ENCODE measurements at regions not wholly inside any gene's neighbourhood (a gene's known extent, or its start where the extent isn't known, plus 50 kb on each side); places are given as distances from the start of the nearest gene placed in this dataset.

DNA sequence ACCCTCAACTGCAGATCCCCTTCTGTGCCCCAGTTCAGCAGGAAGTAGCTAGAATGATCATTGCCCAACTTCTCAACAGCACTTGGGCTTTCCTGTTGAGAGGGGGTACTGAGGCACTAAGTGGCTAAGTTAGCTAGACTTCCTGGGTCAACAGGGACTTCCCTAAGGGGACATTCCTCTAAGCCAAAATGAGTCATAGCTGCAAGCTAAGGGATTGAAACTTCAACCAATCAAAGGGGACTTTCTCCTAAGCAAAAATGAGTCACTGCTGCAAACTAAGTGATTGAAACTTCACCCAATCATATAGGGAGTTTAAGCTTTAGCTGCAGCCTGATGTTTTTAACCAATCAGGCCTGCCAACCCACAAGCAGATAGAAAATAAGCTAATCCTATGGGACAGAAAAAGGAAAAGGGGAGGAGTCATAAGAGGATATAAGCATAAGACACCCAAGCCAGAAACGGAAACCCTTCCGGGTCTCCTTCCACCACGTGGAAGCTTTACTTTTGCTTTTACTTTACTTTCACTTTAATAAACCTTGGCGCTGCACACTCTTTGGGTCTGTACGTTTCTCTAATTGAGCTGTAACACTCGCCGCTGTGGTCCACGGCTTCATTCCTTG lies 659.0 kb upstream of the HS3ST5 start:
- H3K27me3 ChIP-seq (ENCODE audit: control insufficient read depth in 2 of 2, insufficient read depth in 2 of 2, low read length in 2 of 2), result no peaks in the 10 kb centered on the region
- no peaks in the 10 kb centered on the region for H3K36me3 ChIP-seq (ENCODE audit: control insufficient read depth, insufficient read depth, low read length)
- ChIA-PET CTCF (ENCODE audit: low intra/inter-chr PET ratio) (no interaction called here), POLR2A (no interaction called here)
- intact Hi-C loops (cut with micrococcal nuclease), result no loop called here
- FAIRE-seq, result no peak
- no peak overlapping the region for H3K4me2 ChIP-seq (ENCODE audit: insufficient read depth, low read length)
- no peak for DNase-seq (ENCODE audit: extremely low read depth in 1 of 4, low spot score in 3 of 4)
- H2AFZ ChIP-seq (ENCODE audit: low read depth, low read length), result no peak overlapping the region
- no TSS peak for BruUV-seq (replicated peaks)
- no peaks in the 10 kb centered on the region for H3K9me1 ChIP-seq (ENCODE audit: control insufficient read depth, insufficient read depth, low read length)
- no peaks in the 10 kb centered on the region for H3K4me1 ChIP-seq (replicated peaks in 1 of 2; ENCODE audit: control insufficient read depth in 2 of 2, insufficient read depth in 2 of 2, low read length in 2 of 2)
- no peak overlapping the region for H3K27ac ChIP-seq (ENCODE audit: extremely low read depth, low read depth, low read length)
- H3K9ac ChIP-seq (ENCODE audit: insufficient read depth in 1 of 2, low read depth in 2 of 2, low read length in 2 of 2), result no peak overlapping the region
- WGBS (ENCODE audit: insufficient coverage, low coverage, missing lambda C conversion rate), result under 1% methylated on average over 8 of the region's 8 CpGs
- TF ChIP-seq GABPA (tag; conservative IDR thresholded peaks at IDR 0.05; ENCODE audit: low read depth), result peak; percentile 77
- no peak for TF ChIP-seq CREM (IDR thresholded peaks at IDR 0.05; ENCODE audit: low read depth)
- TF ChIP-seq, protein P1, sequence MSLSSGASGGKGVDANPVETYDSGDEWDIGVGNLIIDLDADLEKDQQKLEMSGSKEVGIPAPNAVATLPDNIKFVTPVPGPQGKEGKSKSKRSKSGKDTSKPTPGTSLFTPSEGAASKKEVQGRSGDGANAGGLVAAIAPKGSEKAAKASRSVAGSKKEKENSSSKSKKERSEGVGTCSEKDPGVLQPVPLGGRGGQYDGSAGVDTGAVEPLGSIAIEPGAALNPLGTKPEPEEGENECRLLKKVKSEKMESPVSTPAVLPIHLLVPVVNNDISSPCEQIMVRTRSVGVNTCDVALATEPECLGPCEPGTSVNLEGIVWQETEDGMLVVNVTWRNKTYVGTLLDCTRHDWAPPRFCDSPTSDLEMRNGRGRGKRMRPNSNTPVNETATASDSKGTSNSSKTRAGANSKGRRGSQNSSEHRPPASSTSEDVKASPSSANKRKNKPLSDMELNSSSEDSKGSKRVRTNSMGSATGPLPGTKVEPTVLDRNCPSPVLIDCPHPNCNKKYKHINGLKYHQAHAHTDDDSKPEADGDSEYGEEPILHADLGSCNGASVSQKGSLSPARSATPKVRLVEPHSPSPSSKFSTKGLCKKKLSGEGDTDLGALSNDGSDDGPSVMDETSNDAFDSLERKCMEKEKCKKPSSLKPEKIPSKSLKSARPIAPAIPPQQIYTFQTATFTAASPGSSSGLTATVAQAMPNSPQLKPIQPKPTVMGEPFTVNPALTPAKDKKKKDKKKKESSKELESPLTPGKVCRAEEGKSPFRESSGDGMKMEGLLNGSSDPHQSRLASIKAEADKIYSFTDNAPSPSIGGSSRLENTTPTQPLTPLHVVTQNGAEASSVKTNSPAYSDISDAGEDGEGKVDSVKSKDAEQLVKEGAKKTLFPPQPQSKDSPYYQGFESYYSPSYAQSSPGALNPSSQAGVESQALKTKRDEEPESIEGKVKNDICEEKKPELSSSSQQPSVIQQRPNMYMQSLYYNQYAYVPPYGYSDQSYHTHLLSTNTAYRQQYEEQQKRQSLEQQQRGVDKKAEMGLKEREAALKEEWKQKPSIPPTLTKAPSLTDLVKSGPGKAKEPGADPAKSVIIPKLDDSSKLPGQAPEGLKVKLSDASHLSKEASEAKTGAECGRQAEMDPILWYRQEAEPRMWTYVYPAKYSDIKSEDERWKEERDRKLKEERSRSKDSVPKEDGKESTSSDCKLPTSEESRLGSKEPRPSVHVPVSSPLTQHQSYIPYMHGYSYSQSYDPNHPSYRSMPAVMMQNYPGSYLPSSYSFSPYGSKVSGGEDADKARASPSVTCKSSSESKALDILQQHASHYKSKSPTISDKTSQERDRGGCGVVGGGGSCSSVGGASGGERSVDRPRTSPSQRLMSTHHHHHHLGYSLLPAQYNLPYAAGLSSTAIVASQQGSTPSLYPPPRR (CRISPR knock-in tag; IDR thresholded peaks at IDR 0.05; ENCODE audit: borderline replicate concordance), result no peak
- no peak for TF ChIP-seq NR2C1 (IDR thresholded peaks at IDR 0.05)
- peak; percentile 56; the same call in 1 of the 2 replicates for TF ChIP-seq NR2C1 (tag; IDR thresholded peaks at IDR 0.05)
- TF ChIP-seq NR2C2 (CRISPR knock-in tag; IDR thresholded peaks at IDR 0.05), result no peak
- peak; percentile 73; the same call in 1 of the 2 replicates for TF ChIP-seq NR2C2 (tag; IDR thresholded peaks at IDR 0.05)
- no peak for ATAC-seq
- H3K4me3 ChIP-seq, result no peak overlapping the region
- 0 out of 2 replicates have a peak, but pooled peaks cover 2% of the 10 kb centered on the region for H3K9me3 ChIP-seq (replicated peaks; ENCODE audit: control insufficient read depth, insufficient read depth, low read depth, low read length)
- no peaks in the 10 kb centered on the region for H3K79me2 ChIP-seq (ENCODE audit: control insufficient read depth, insufficient read depth, low read length)
- no peaks in the 10 kb centered on the region for H4K20me1 ChIP-seq (replicated peaks; ENCODE audit: control insufficient read depth, insufficient read depth, low read length)
- in situ Hi-C loops (cut with MboI), result no loop called here

All from K562 (cell line).